ENCODE measurements at regions not wholly inside any gene's neighbourhood (a gene's known extent, or its start where the extent isn't known, plus 50 kb on each side); places are given as distances from the start of the nearest gene placed in this dataset.
A peak's percentile ranks its signal among the peaks of the same experiment; 100 is the strongest.

DNA sequence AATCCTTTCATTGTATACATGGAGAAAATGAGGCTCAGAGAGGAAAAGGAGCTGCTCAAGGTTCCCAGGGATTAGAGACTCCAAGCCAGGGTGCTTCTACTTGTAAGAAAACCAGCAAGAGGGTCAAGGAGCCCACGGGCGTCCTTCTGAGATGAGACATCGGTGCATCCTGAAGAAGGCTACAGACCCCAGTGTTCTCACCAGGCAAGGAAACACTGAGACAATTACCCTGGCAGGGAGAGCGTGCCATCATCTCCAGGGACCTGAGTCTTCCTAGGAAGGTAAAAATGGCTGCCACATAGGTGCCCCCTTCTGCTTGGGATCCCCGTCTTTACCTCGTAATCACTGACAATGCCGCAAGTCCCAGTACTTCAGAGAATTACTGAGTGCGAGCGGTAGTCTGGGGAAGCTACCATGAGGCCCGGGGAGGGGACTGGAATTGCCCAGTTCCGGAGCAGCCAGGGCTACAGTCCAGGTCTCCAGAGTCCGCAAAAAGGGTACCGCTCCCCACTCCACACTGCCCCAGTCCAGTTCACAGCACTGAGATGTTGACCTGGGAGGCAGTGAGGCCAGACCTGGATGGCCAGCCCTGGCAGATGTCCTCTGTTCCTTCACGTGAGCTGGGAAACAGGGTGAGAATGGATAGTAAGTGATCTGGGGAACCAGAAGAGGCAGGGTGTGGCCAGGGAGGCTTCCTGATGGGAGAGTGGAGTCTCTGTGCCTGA, 164.7 kb upstream of the SMAD3 start:
- Histone ChIP-seq H3K27me3 (replicated peaks) (no peaks in the 10 kb centered on the region), H3K27ac (peak overlapping the region; percentile 53), H3K4me1 (replicated peaks) (peaks cover 25% of the 10 kb centered on the region), H3K4me3 (no peak overlapping the region), H3K9me3 (replicated peaks) (no peaks in the 10 kb centered on the region), H3K36me3 (peaks cover 8% of the 10 kb centered on the region)
- no peak for DNase-seq (ENCODE audit: low read depth in 1 of 2, low spot score in 2 of 2)

DNA sequence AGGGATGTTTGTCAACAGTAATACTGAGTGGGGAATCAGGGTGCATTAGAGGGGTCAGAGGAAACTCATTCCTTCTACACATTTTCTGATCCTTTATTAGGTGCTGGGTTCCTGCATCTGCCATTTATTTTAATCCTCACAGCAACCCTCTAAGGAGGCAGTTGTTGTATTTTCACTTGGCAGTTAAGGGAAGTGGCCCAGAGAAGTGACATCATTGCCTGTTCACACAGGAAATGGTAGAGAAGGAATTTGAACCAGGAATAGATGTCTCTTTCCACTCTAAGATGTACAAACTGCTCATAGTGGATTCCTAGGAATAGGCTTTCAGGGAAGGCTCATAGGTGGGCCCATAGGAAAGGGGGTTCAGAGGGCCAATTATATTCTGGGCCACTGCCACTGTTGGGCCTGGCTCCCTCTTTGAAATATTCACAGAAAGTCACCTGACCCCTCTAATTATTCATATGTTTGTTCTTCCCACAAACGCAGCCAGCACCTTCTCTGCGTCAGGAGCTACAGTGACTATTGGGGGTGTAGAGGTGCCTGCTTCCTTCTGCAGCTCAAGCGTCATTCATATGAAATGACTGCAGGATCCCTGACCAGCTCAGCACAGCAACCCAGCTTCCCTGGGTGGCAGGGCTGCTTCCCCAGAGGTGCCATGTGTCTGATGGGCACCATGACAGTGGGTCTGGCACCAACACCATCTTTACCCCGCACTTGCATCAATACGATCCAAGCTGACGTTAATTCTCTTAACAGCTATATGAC, 163.9 kb upstream of the SMAD3 start:
- no peak overlapping the region for H3K4me3 ChIP-seq
- H3K4me1 ChIP-seq (replicated peaks), result peaks cover 25% of the 10 kb centered on the region
- H3K27ac ChIP-seq, result peak overlapping the region; percentile 53
- no peaks in the 10 kb centered on the region for H3K9me3 ChIP-seq (replicated peaks)
- DNase-seq (ENCODE audit: low read depth in 1 of 2, low spot score in 2 of 2), result peak in 1 of 2 experiments; percentile 38
- no peaks in the 10 kb centered on the region for H3K27me3 ChIP-seq (replicated peaks)
- peaks cover 8% of the 10 kb centered on the region for H3K36me3 ChIP-seq

DNA sequence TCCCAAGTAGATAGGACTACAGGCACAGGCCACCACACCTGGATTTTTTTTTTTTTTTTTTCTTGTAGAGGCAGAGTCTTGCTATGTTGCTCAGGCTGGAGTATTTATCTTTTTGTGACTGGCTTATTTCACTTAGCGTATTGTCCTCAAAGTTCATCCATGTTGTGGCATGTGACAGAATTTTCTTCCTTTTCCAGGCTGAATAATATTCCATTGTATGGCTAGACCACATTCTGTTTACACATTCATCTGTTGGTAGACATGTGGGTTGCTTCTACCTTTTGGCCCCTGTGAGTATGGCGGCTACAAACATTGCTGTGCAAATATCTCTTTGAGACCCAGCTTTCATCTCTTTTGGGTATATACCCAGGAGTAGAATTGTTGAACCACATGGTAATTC, 160.2 kb upstream of the SMAD3 start:
- Histone ChIP-seq H3K27me3 (replicated peaks) (no peaks in the 10 kb centered on the region), H3K4me1 (replicated peaks) (peaks cover 20% of the 10 kb centered on the region), H3K27ac (no peak overlapping the region), H3K36me3 (peaks cover 8% of the 10 kb centered on the region), H3K9me3 (replicated peaks) (no peaks in the 10 kb centered on the region), H3K4me3 (no peak overlapping the region)
- DNase-seq (ENCODE audit: low read depth in 1 of 2, low spot score in 2 of 2), result no peak

GRCh38 chr15:66905954-66906353, 159.4 kb upstream of the SMAD3 start:
- Histone ChIP-seq H3K4me1 (replicated peaks) (peaks cover 16% of the 10 kb centered on the region), H3K27ac (no peak overlapping the region), H3K36me3 (peaks cover 7% of the 10 kb centered on the region), H3K27me3 (replicated peaks) (no peaks in the 10 kb centered on the region), H3K9me3 (replicated peaks) (no peaks in the 10 kb centered on the region), H3K4me3 (no peak overlapping the region)
- no peak for DNase-seq (ENCODE audit: low read depth in 1 of 2, low spot score in 2 of 2)

DNA sequence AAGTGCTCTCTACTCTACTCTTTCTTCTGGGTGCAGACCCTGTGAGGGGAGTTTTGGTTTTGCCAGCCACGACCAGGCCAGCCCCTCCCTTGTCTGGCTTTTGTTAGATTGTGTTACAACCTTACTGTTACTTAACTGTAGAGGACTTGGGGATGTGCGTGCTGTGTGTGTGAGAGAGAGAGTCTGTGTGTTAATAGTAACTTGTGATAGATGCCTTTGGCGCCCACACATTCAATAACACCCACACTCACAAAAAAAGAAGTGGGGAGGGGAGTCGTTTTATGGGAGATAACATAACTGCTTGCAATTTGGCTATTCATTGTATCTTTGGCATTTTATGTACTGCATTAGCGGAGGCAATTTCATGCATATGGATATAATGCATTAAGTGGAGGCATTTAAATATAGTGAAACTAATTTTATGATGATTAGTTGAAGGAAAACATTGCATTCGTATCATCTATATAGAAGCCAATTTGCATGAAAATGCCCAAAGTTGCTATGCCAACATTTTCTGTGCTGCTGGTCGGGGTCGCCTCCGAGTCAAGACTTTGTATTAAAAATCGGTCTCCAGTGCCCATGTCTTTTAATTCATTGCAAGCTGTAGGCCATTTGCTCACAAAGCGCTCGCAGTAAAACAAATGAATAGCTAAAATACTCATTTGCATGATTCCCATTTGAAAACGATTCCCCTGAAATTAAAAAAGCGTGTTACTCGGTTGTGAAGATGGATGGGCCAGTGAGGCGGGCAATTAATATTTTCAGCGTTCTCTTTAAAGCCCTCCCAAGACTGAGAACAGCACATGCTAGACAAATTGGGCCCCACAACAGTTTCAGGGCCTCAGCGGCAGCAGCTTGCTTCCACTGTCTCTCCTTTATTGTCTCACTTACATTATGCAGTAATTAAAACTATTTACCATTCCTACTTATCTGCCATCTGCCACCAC, 158.5 kb upstream of the SMAD3 start:
- H3K9me3 ChIP-seq (replicated peaks), result no peaks in the 10 kb centered on the region
- peaks cover 4% of the 10 kb centered on the region for H3K36me3 ChIP-seq
- DNase-seq (ENCODE audit: low read depth in 1 of 2, low spot score in 2 of 2), result no peak
- no peak overlapping the region for H3K27ac ChIP-seq
- H3K27me3 ChIP-seq (replicated peaks), result no peaks in the 10 kb centered on the region
- H3K4me1 ChIP-seq (replicated peaks), result peaks cover 7% of the 10 kb centered on the region
- H3K4me3 ChIP-seq, result no peak overlapping the region

- no peaks in the 10 kb centered on the region; the same call in 1 of the 2 replicates for H3K36me3 ChIP-seq
- no peak overlapping the region for H3K4me3 ChIP-seq
- H3K9me3 ChIP-seq (replicated peaks), result no peaks in the 10 kb centered on the region
- DNase-seq (ENCODE audit: low read depth in 1 of 2, low spot score in 2 of 2), result no peak
- H3K4me1 ChIP-seq (replicated peaks), result peaks cover 7% of the 10 kb centered on the region
- no peak overlapping the region for H3K27ac ChIP-seq
- no peaks in the 10 kb centered on the region for H3K27me3 ChIP-seq (replicated peaks)
Observed at GRCh38 chr15:66907826-66908743, 157.3 kb upstream of the SMAD3 start.

DNA sequence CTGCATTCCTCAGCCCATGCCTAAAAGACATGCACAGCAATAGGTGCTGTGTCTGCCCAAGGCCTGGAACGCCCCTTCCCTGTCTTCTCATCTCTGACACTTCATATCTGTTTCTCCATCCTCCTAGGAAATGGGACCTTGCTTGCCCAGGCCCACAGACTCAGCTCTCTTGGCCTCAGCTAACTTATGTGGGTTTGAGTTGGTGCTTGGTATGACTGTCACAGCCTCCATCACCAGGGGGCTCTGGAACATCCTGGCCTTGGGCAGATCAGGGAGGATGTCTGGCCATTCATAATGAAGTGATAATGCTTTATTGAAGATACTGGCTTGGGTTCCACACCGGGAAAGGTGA, 156.7 kb upstream of the SMAD3 start:
- no peaks in the 10 kb centered on the region for H3K27me3 ChIP-seq (replicated peaks)
- no peak overlapping the region for H3K4me3 ChIP-seq
- H3K9me3 ChIP-seq (replicated peaks), result no peaks in the 10 kb centered on the region
- no peaks in the 10 kb centered on the region; the same call in 1 of the 2 replicates for H3K36me3 ChIP-seq
- H3K4me1 ChIP-seq (replicated peaks), result peaks cover 4% of the 10 kb centered on the region
- no peak overlapping the region for H3K27ac ChIP-seq
- DNase-seq (ENCODE audit: low read depth in 1 of 2, low spot score in 2 of 2), result no peak

GRCh38 chr15:66909381-66909890, 156.0 kb upstream of the SMAD3 start:
- H3K27ac ChIP-seq, result no peak overlapping the region
- H3K36me3 ChIP-seq, result no peaks in the 10 kb centered on the region; the same call in 1 of the 2 replicates
- no peaks in the 10 kb centered on the region for H3K9me3 ChIP-seq (replicated peaks)
- no peaks in the 10 kb centered on the region for H3K4me1 ChIP-seq (replicated peaks)
- no peak overlapping the region for H3K4me3 ChIP-seq
- H3K27me3 ChIP-seq (replicated peaks), result no peaks in the 10 kb centered on the region
- no peak for DNase-seq (ENCODE audit: low read depth in 1 of 2, low spot score in 2 of 2)

GRCh38 chr15:66911131-66911700, 154.2 kb upstream of the SMAD3 start:
- no peak for DNase-seq (ENCODE audit: low read depth in 1 of 2, low spot score in 2 of 2)

DNA sequence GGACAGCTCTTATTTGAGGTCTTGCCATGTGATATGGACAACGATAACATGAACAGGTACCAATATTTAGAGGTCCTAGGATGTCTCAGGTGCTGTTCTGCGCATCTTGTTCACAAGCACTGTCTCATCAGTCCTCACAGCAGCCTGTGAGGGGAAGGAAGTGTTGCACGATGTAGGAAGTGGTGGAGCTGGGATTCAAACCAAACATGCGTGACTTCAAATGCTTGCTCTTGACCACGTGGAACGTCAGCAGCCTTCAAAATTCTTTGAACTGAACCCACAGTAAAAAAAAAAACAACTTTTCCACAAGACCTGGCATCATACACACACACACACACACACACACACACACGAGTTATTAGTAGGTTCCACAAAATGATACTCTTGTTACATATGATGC, 153.4 kb upstream of the SMAD3 start:
- Histone ChIP-seq H3K27me3 (replicated peaks) (no peaks in the 10 kb centered on the region), H3K4me3 (no peak overlapping the region)

More at GRCh38 chr15:66911131-66911700, 154.2 kb upstream of the SMAD3 start:
- Histone ChIP-seq H3K9me3 (replicated peaks) (no peaks in the 10 kb centered on the region), H3K36me3 (no peaks in the 10 kb centered on the region; the same call in 1 of the 2 replicates), H3K27me3 (replicated peaks) (no peaks in the 10 kb centered on the region), H3K27ac (no peak overlapping the region), H3K4me3 (no peak overlapping the region), H3K4me1 (replicated peaks) (no peaks in the 10 kb centered on the region)

GRCh38 chr15:66912441-66912840, 153.0 kb upstream of the SMAD3 start:
- Histone ChIP-seq H3K9me3 (replicated peaks) (no peaks in the 10 kb centered on the region), H3K36me3 (no peaks in the 10 kb centered on the region), H3K27me3 (replicated peaks) (no peaks in the 10 kb centered on the region), H3K4me1 (replicated peaks) (no peaks in the 10 kb centered on the region), H3K4me3 (no peak overlapping the region), H3K27ac (no peak overlapping the region)
- DNase-seq (ENCODE audit: low read depth in 1 of 2, low spot score in 2 of 2), result no peak

More for the DNA sequence above, 153.4 kb upstream of the SMAD3 start:
- Histone ChIP-seq H3K4me1 (replicated peaks) (no peaks in the 10 kb centered on the region), H3K9me3 (replicated peaks) (no peaks in the 10 kb centered on the region), H3K36me3 (no peaks in the 10 kb centered on the region), H3K27ac (no peak overlapping the region)
- no peak for DNase-seq (ENCODE audit: low read depth in 1 of 2, low spot score in 2 of 2)

GRCh38 chr15:66917904-66918448, 147.4 kb upstream of the SMAD3 start:
- no peaks in the 10 kb centered on the region for H3K27me3 ChIP-seq (replicated peaks)
- 0 out of 2 replicates have a peak, but pooled peaks cover under 1% of the 10 kb centered on the region for H3K4me1 ChIP-seq (replicated peaks)
- peaks cover 4% of the 10 kb centered on the region; the same call in 1 of the 2 replicates for H3K9me3 ChIP-seq (replicated peaks)
- no peak overlapping the region for H3K27ac ChIP-seq
- no peak overlapping the region for H3K4me3 ChIP-seq
- H3K36me3 ChIP-seq, result no peaks in the 10 kb centered on the region
- no peak for DNase-seq (ENCODE audit: low read depth in 1 of 2, low spot score in 2 of 2)

Measured in SJSA1 (cell line).